SK-N-SH (cell line): ENCODE measurements at regions not wholly inside any gene's neighbourhood (a gene's known extent, or its start where the extent isn't known, plus 50 kb on each side); places are given as distances from the start of the nearest gene placed in this dataset.

Experiments
- CTCF ChIA-PET: fragments of 300-600, 350-600 bp; formaldehyde crosslinking; extraction: SDS; loops from one replicate; lab custom pipeline; 2021; lab: Yijun Ruan, JAX
- POLR2A ChIA-PET: fragments of 350-600 bp; sonication (Branson Sonifier 250); formaldehyde crosslinking; extraction: SDS; loops from one replicate; lab custom pipeline; 2020; ENCODE audit warnings: antibody characterized with exemption, inconsistent platforms; lab: Yijun Ruan, JAX
- DNase-seq: peaks from one replicate; pipeline ENCODE4 v3.0.0; 2012
- H2AFZ ChIP-seq: fragments of 200-600 bp; sonication (generic); 2 replicates; pipeline ENCODE4 v1.8.1; 2016; ENCODE audit warnings: antibody characterized with exemption, mild to moderate bottlenecking, low read depth
- H3F3A ChIP-seq: fragments of 200-600 bp; sonication (generic); replicated peaks from 2 replicates; pipeline ENCODE3; 2016; ENCODE audit warnings: antibody characterized with exemption, mild to moderate bottlenecking; ENCODE audit not compliant: insufficient read depth
- H3K27ac ChIP-seq, 2 experiments: fragments of 200-500 bp in 1 of 2; fragments of 200-600 bp in 1 of 2; sonication (Bioruptor generic) in 1 of 2; sonication (generic), shearing (Covaris generic) in 1 of 2; 2 replicates each; pipeline versions ENCODE4 v1.5.1 to v1.6.1; 2014 to 2016; ENCODE audit warnings: low read depth in 2 of 2, inconsistent platforms in 1 of 2, low read length in 1 of 2, mild to moderate bottlenecking in 1 of 2, mixed read lengths in 1 of 2
- H3K27me3 ChIP-seq: fragments of 200-600 bp; sonication (generic), shearing (Covaris generic); 2 replicates; pipeline ENCODE4 v1.6.1; 2016; ENCODE audit warnings: mixed run types; ENCODE audit not compliant: insufficient read depth
- H3K36me3 ChIP-seq, 2 experiments: fragments of 200-500 bp in 1 of 2; fragments of 200-600 bp in 1 of 2; sonication (Bioruptor generic) in 1 of 2; sonication (generic) in 1 of 2; replicated peaks in 1 of 2; 2 replicates each; pipeline versions ENCODE3 to v1.5.1; 2014 to 2016; ENCODE audit warnings: low read length in 1 of 2, mild to moderate bottlenecking in 1 of 2; ENCODE audit not compliant: insufficient read depth in 2 of 2, control insufficient read depth in 1 of 2
- H3K4me1 ChIP-seq, 2 experiments: fragments of 200-500 bp in 1 of 2; fragments of 200-600 bp in 1 of 2; sonication (Bioruptor generic) in 1 of 2; sonication (generic), shearing (Covaris generic) in 1 of 2; 2 replicates each; pipeline versions ENCODE4 v1.5.1 to v1.6.1; 2014 to 2016; ENCODE audit warnings: low read depth in 1 of 2, low read length in 1 of 2, mixed run types in 1 of 2; ENCODE audit not compliant: insufficient read depth in 2 of 2, control insufficient read depth in 1 of 2
- H3K4me2 ChIP-seq: fragments of 200-600 bp; sonication (generic), shearing (Covaris generic); 2 replicates; pipeline ENCODE4 v1.6.1; 2017; ENCODE audit warnings: mixed run types
- H3K4me3 ChIP-seq, 2 experiments: fragments of 200-500 bp in 1 of 2; fragments of 200-600 bp in 1 of 2; sonication (Bioruptor generic) in 1 of 2; sonication (generic), shearing (Covaris generic) in 1 of 2; 2 replicates each; pipeline versions ENCODE4 v1.5.1 to v1.8.1; 2014 to 2016; ENCODE audit warnings: low read depth in 2 of 2, inconsistent platforms in 1 of 2, low read length in 1 of 2, mild to moderate bottlenecking in 1 of 2, mixed read lengths in 1 of 2, moderate library complexity in 1 of 2
- H3K79me2 ChIP-seq: fragments of 200-600 bp; sonication (generic); 2 replicates; pipeline ENCODE4 v1.8.1; 2017; ENCODE audit warnings: mild to moderate bottlenecking; ENCODE audit not compliant: insufficient read depth
- H3K9ac ChIP-seq: fragments of 200-600 bp; sonication (generic); 2 replicates; pipeline ENCODE4 v1.6.1; 2017; ENCODE audit warnings: mixed run types
- H3K9me2 ChIP-seq: fragments of 200-600 bp; sonication (generic); 2 replicates; pipeline ENCODE4 v1.6.1; 2017; ENCODE audit warnings: mixed run types
- H3K9me3 ChIP-seq: fragments of 200-600 bp; sonication (generic); 2 replicates; pipeline ENCODE4 v1.6.1; 2017; ENCODE audit warnings: mixed run types, mild to moderate bottlenecking, moderate library complexity
- H4K20me1 ChIP-seq: fragments of 200-600 bp; sonication (generic); 2 replicates; pipeline ENCODE4 v1.6.1; 2017; ENCODE audit warnings: mild to moderate bottlenecking, mixed run types; ENCODE audit not compliant: insufficient read depth
- EP300 ChIP-seq, 2 experiments: IDR thresholded peaks; 2 replicates each; pipeline versions ENCODE4 v1.4.0 to v1.6.1; 2012; ENCODE audit warnings: borderline replicate concordance in 1 of 2, low read depth in 1 of 2, low read length in 1 of 2
- IRF3 ChIP-seq: fragments of 150-350 bp; IDR thresholded peaks from 2 replicates; pipeline ENCODE4 v1.6.1; 2016; ENCODE audit warnings: mild to moderate bottlenecking, low read depth, low read length
- MAX ChIP-seq: IDR thresholded peaks from 2 replicates; pipeline ENCODE4 v1.4.0; 2012; ENCODE audit warnings: low read depth
- NRF1 ChIP-seq: IDR thresholded peaks from 2 replicates; pipeline ENCODE4 v1.6.1; 2012; ENCODE audit warnings: low read depth, mild to moderate bottlenecking, low read length
- RAD21 ChIP-seq: IDR thresholded peaks from 2 replicates; pipeline ENCODE4 v1.6.1; 2012; ENCODE audit warnings: mild to moderate bottlenecking, low read length
- REST ChIP-seq: IDR thresholded peaks from 2 replicates; pipeline ENCODE4 v1.6.1; 2012; ENCODE audit warnings: mild to moderate bottlenecking, low read depth, low read length, moderate library complexity
- RXRA ChIP-seq: IDR thresholded peaks from 2 replicates; pipeline ENCODE4 v1.4.0; 2012; ENCODE audit warnings: low read depth, mild to moderate bottlenecking, borderline replicate concordance
- TAF1 ChIP-seq: IDR thresholded peaks from 2 replicates; pipeline ENCODE4 v1.6.1; 2012; ENCODE audit warnings: low read depth, mild to moderate bottlenecking, low read length, moderate library complexity, borderline replicate concordance
- ZBTB33 ChIP-seq: IDR thresholded peaks from 2 replicates; pipeline ENCODE4 v1.4.0; 2012; ENCODE audit warnings: low read depth, borderline replicate concordance
- WGBS: methylation state at CpG from one replicate; pipeline ENCODE4 v1.1.6; 2017; ENCODE audit warnings: low lambda C conversion rate; 5-methylcytosine and 5-hydroxymethylcytosine counted together
- TF ChIP-seq, protein P1 (sequence below): fragments of 150-350 bp; IDR thresholded peaks from 2 replicates; pipeline ENCODE4 v1.6.1; 2017; ENCODE audit warnings: antibody characterized with exemption, low read length, low read depth, borderline replicate concordance
- TF ChIP-seq, protein P2 (sequence below): fragments of 200-600 bp; sonication (generic); IDR thresholded peaks from 2 replicates; pipeline ENCODE4 v1.6.1; 2017; ENCODE audit warnings: antibody characterized with exemption, mild to moderate bottlenecking, moderate library complexity

DNA sequence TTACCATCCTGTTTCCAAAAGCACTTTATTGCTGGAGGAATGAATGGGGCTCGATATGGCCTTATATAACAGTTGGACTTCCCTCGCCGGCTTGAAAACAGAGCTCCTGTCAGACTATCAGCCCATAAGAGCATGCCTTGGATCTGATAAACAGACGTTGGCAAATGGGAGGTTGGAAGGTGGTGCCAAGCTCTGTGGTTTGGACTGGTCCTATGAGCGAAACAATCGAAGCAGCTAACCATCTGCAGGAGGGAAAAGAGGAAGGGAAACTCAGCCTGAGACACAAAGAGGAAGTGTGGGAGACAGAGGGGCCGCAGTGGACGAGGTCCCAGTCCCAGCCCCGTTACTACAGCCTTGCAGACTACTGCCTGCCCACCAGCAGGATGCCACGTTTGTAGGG is 92.9 kb downstream of the TFAP2C start:
- 9% methylated on average over 10 of the region's 10 CpGs for WGBS
- ChIA-PET POLR2A (no interaction called here), CTCF (no interaction called here)
- Histone ChIP-seq H3K27me3 (peaks cover 22% of the 10 kb centered on the region), H3K4me3 (no peak overlapping the region), H3F3A (no peaks in the 10 kb centered on the region), H3K9me3 (no peaks in the 10 kb centered on the region), H3K9ac (no peak overlapping the region), H3K9me2 (no peaks in the 10 kb centered on the region), H2AFZ (no peak overlapping the region), H3K4me1 (no peaks in the 10 kb centered on the region), H3K27ac (no peak overlapping the region), H4K20me1 (no peaks in the 10 kb centered on the region), H3K36me3 (no peaks in the 10 kb centered on the region), H3K79me2 (no peaks in the 10 kb centered on the region), H3K4me2 (no peak overlapping the region)
- TF ChIP-seq RXRA (no peak), RAD21 (no peak), NRF1 (no peak)
- TF ChIP-seq, protein P1, sequence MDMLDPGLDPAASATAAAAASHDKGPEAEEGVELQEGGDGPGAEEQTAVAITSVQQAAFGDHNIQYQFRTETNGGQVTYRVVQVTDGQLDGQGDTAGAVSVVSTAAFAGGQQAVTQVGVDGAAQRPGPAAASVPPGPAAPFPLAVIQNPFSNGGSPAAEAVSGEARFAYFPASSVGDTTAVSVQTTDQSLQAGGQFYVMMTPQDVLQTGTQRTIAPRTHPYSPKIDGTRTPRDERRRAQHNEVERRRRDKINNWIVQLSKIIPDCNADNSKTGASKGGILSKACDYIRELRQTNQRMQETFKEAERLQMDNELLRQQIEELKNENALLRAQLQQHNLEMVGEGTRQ, result no peak
- DNase-seq, result no peak

DNA sequence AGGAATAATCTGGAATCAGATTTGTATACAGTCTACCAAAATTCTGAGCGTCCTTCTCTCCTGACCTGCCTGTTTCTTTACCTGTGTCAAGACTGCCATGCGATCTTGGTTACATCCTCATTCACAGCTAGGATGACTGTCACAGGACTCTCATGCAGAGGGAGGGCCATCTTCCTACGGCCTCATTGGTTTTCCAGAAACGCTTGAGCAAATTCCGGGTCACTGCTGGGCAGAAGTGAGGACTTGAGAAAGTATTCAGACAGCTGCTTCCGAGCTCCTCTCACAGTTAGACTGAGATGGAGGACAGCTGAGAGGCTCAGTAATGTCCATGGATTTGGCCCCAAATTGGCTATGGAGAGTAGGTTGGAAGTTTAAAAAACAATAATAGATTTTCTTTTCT is 94.2 kb downstream of the TFAP2C start:
- Histone ChIP-seq H3K9me3 (no peaks in the 10 kb centered on the region), H2AFZ (no peak overlapping the region), H3K4me3 (no peak overlapping the region), H3K9ac (no peak overlapping the region), H3F3A (no peaks in the 10 kb centered on the region), H4K20me1 (no peaks in the 10 kb centered on the region), H3K9me2 (no peaks in the 10 kb centered on the region), H3K79me2 (no peaks in the 10 kb centered on the region), H3K36me3 (no peaks in the 10 kb centered on the region), H3K4me1 (no peaks in the 10 kb centered on the region), H3K4me2 (no peak overlapping the region), H3K27ac (no peak overlapping the region), H3K27me3 (peaks cover 22% of the 10 kb centered on the region)
- no peak for DNase-seq
- no peak for TF ChIP-seq REST
- no peak for TF ChIP-seq EP300 (IDR thresholded peaks at IDR 0.05; ENCODE audit: borderline replicate concordance in 1 of 2, low read depth in 1 of 2, low read length in 1 of 2)
- ChIA-PET POLR2A (no interaction called here), CTCF (no interaction called here)
- 14% methylated on average over 6 of the region's 6 CpGs for WGBS

DNA sequence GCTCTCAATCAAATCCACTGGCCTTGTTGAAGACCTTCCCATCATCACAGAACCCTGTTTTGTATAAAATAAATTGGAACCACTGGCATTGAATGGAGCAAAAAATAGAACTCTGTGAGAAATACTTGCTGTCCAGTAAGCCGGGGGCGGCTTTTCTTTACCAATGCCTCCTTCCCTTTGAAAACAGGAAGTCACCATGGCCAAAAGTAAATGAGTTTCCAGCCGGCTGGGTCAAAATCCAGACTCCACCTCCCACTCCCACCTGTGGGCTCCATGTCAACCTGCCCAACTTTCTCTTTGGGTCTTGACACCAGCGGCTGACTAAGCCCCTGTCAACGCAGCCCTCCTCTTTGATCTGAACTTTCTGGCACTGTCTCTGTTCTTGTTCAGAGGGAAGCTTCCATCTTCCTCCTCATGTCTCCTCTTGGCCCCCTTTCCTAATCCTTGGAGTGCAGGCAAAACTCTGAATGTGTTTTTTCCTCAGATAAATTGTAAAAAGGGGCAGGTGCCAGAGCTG is 95.2 kb downstream of the TFAP2C start:
- Histone ChIP-seq H3K4me3 (no peak overlapping the region), H3K4me2 (no peak overlapping the region), H3K79me2 (no peaks in the 10 kb centered on the region), H3K9me2 (no peaks in the 10 kb centered on the region), H3K9me3 (no peaks in the 10 kb centered on the region), H3K27me3 (peaks cover 18% of the 10 kb centered on the region), H4K20me1 (no peaks in the 10 kb centered on the region), H3K36me3 (no peaks in the 10 kb centered on the region), H3F3A (no peaks in the 10 kb centered on the region), H3K27ac (no peak overlapping the region), H2AFZ (no peak overlapping the region), H3K9ac (no peak overlapping the region), H3K4me1 (no peaks in the 10 kb centered on the region)
- POLR2A ChIA-PET, result no interaction called here
- CTCF ChIA-PET, result no interaction called here
- WGBS, result 11% methylated on average over 5 of the region's 5 CpGs
- no peak for DNase-seq
- TF ChIP-seq ZBTB33 (no peak), MAX (no peak), IRF3 (no peak), TAF1 (no peak)
- TF ChIP-seq, protein P2, sequence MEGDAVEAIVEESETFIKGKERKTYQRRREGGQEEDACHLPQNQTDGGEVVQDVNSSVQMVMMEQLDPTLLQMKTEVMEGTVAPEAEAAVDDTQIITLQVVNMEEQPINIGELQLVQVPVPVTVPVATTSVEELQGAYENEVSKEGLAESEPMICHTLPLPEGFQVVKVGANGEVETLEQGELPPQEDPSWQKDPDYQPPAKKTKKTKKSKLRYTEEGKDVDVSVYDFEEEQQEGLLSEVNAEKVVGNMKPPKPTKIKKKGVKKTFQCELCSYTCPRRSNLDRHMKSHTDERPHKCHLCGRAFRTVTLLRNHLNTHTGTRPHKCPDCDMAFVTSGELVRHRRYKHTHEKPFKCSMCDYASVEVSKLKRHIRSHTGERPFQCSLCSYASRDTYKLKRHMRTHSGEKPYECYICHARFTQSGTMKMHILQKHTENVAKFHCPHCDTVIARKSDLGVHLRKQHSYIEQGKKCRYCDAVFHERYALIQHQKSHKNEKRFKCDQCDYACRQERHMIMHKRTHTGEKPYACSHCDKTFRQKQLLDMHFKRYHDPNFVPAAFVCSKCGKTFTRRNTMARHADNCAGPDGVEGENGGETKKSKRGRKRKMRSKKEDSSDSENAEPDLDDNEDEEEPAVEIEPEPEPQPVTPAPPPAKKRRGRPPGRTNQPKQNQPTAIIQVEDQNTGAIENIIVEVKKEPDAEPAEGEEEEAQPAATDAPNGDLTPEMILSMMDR, result no peak
